HCT116 (cell line): ENCODE measurements at regions not wholly inside any gene's neighbourhood (a gene's known extent, or its start where the extent isn't known, plus 50 kb on each side); places are given as distances from the start of the nearest gene placed in this dataset.

Source experiments
- ATAC-seq: fragments of 200-7000 bp; cut with Tn5 transposase; 2 replicates; pipeline ENCODE4 v1.9.1; 2020; ENCODE audit warnings: mild to moderate bottlenecking, moderate library complexity
- BruUV-seq: library from RNA; stranded (reverse); fragments of 400-500 nt; replicated peaks from 2 replicates; lab custom pipeline; 2021; lab: Mats Ljungman, UMichigan
- CTCF ChIA-PET: fragments of 300-600 bp; sonication (Branson Sonifier 250); formaldehyde crosslinking; loops from one replicate; lab custom pipeline; 2021; ENCODE audit warnings: antibody characterized with exemption; lab: Charles Lee
- POLR2A ChIA-PET: fragments of 300-600, 350-600 bp; sonication (Branson Sonifier 250); formaldehyde crosslinking; loops from one replicate; lab custom pipeline; 2021; ENCODE audit warnings: antibody characterized with exemption; lab: Charles Lee
- RAD21 ChIA-PET, 2 experiments: fragments of 300-600 bp; sonication (Branson Sonifier 250); formaldehyde crosslinking; loops; one replicate each; lab custom pipeline; 2023; ENCODE audit warnings: low total read pairs in 2 of 2; ENCODE audit not compliant: uncharacterized antibody in 2 of 2, unreplicated experiment in 2 of 2, low non-redundant PET in 1 of 2; lab: Charles Lee
- DNase-seq: peaks from one replicate; pipeline ENCODE4 v3.0.0-alpha.2; 2010; ENCODE audit warnings: low read depth, low spot score
- H2AFZ ChIP-seq: fragments of 200-600 bp; shearing (Covaris generic), sonication (generic); 2 replicates; pipeline ENCODE4 v1.6.1; 2017; ENCODE audit warnings: low read depth, mixed run types, mixed read lengths, antibody characterized with exemption, low read length; ENCODE audit not compliant: poor library complexity, severe bottlenecking
- H3K27ac ChIP-seq: 2 replicates; pipeline ENCODE4 v1.5.1; 2012; ENCODE audit warnings: low read depth, low read length
- H3K27me3 ChIP-seq: fragments of 200-600 bp; sonication (generic); 2 replicates; pipeline ENCODE4 v1.6.1; 2016; ENCODE audit warnings: mixed run types, low read length, mixed read lengths; ENCODE audit not compliant: insufficient read depth
- H3K36me3 ChIP-seq, 2 experiments: fragments of 200-500 bp in 1 of 2; fragments of 200-600 bp in 1 of 2; sonication (Bioruptor generic) in 1 of 2; sonication (generic) in 1 of 2; 2 replicates each; pipeline versions ENCODE4 v1.5.1 to v1.6.1; 2014 to 2016; ENCODE audit warnings: low read length in 2 of 2, inconsistent platforms in 1 of 2, mixed read lengths in 1 of 2, mixed run types in 1 of 2; ENCODE audit not compliant: insufficient read depth in 2 of 2, control insufficient read depth in 1 of 2
- H3K4me1 ChIP-seq, 2 experiments: fragments of 200-600 bp in 1 of 2; sonication (generic) in 1 of 2; 2 replicates each; pipeline versions ENCODE4 v1.5.1 to v1.6.1; 2012 to 2017; ENCODE audit warnings: low read length in 2 of 2, inconsistent platforms in 1 of 2, mild to moderate bottlenecking in 1 of 2, mixed read lengths in 1 of 2, mixed run types in 1 of 2, moderate library complexity in 1 of 2; ENCODE audit not compliant: insufficient read depth in 2 of 2, control insufficient read depth in 1 of 2
- H3K4me2 ChIP-seq: fragments of 200-600 bp; sonication (generic); 2 replicates; pipeline ENCODE4 v1.6.1; 2017; ENCODE audit warnings: mixed run types, low read length, mixed read lengths
- H3K4me3 ChIP-seq, 2 experiments: fragments of 200-600 bp in 1 of 2; sonication (generic) in 1 of 2; replicated peaks in 1 of 2; 2 replicates each; pipeline ENCODE4 v1.5.1; 2011 to 2016; ENCODE audit warnings: low read length in 2 of 2, control low read depth in 1 of 2, low read depth in 1 of 2, mild to moderate bottlenecking in 1 of 2, mixed read lengths in 1 of 2, mixed run types in 1 of 2
- H3K79me2 ChIP-seq: fragments of 200-600 bp; sonication (generic); 2 replicates; pipeline ENCODE4 v1.6.1; 2017; ENCODE audit warnings: mild to moderate bottlenecking, mixed run types, low read length, moderate library complexity, mixed read lengths; ENCODE audit not compliant: insufficient read depth
- H3K9ac ChIP-seq: fragments of 200-600 bp; sonication (generic); 2 replicates; pipeline ENCODE4 v1.6.1; 2016; ENCODE audit warnings: low read length, mixed read lengths
- H3K9me2 ChIP-seq: fragments of 200-600 bp; sonication (generic), shearing (Covaris generic); 2 replicates; pipeline ENCODE4 v1.6.1; 2017; ENCODE audit warnings: mixed run types, mild to moderate bottlenecking, moderate library complexity; ENCODE audit not compliant: insufficient read depth
- H3K9me3 ChIP-seq, 2 experiments: fragments of 200-500 bp in 1 of 2; fragments of 200-600 bp in 1 of 2; sonication (Bioruptor generic) in 1 of 2; sonication (generic) in 1 of 2; 2 replicates each; pipeline ENCODE4 v1.6.1; 2014 to 2017; ENCODE audit warnings: low read length in 2 of 2, mixed read lengths in 2 of 2, inconsistent platforms in 1 of 2, low read depth in 1 of 2, mild to moderate bottlenecking in 1 of 2, mixed run types in 1 of 2, moderate library complexity in 1 of 2; ENCODE audit not compliant: control insufficient read depth in 1 of 2, insufficient read depth in 1 of 2
- H4K20me1 ChIP-seq: fragments of 200-600 bp; sonication (generic), shearing (Covaris generic); 2 replicates; pipeline ENCODE4 v1.6.1; 2017; ENCODE audit warnings: mixed run types, mild to moderate bottlenecking, moderate library complexity; ENCODE audit not compliant: insufficient read depth
- CEBPB ChIP-seq: IDR thresholded peaks from 2 replicates; pipeline ENCODE4 v1.6.1; 2012; ENCODE audit warnings: low read depth
- ELF1 ChIP-seq: IDR thresholded peaks from 2 replicates; pipeline ENCODE4 v1.6.1; 2012; ENCODE audit warnings: low read depth, borderline replicate concordance
- EZH2 ChIP-seq: fragments of 200-600 bp; sonication (generic); IDR thresholded peaks from 2 replicates; pipeline ENCODE4 v1.6.1; 2017; ENCODE audit warnings: antibody characterized with exemption, mixed run types
- EZH2phosphoT487 ChIP-seq: fragments of 200-600 bp; IDR thresholded peaks from 2 replicates; pipeline ENCODE4 v1.6.1; 2018; ENCODE audit warnings: antibody characterized with exemption, borderline replicate concordance
- SIN3A ChIP-seq: IDR thresholded peaks from 2 replicates; pipeline ENCODE4 v1.6.1; 2012; ENCODE audit warnings: low read depth
- SP1 ChIP-seq: IDR thresholded peaks from 2 replicates; pipeline ENCODE4 v1.6.1; 2012; ENCODE audit warnings: low read depth
- TCF7L2 ChIP-seq: IDR thresholded peaks from 2 replicates; pipeline ENCODE4 v1.7.0; 2011; ENCODE audit warnings: borderline replicate concordance, inconsistent platforms; ENCODE audit not compliant: insufficient read depth, insufficient read length; ENCODE audit errors: extremely low read depth
- ZNF274 ChIP-seq: fragments of 200-500 bp; sonication (Bioruptor generic); IDR thresholded peaks from 2 replicates; pipeline ENCODE4 v1.6.1; 2014; ENCODE audit warnings: mild to moderate bottlenecking, low read depth, low read length, inconsistent platforms
- intact Hi-C: fragments of 100-400 bp; cut with micrococcal nuclease; formaldehyde crosslinking; loops from 2 replicates; pipeline ENCODE4 v1.10.0; 2022
- TF ChIP-seq, protein P1 (sequence below): IDR thresholded peaks from 2 replicates; pipeline ENCODE4 v1.6.1; 2012
- TF ChIP-seq, protein P2 (sequence below): IDR thresholded peaks from 2 replicates; pipeline ENCODE4 v1.6.1; 2012; ENCODE audit warnings: low read depth
- TF ChIP-seq, protein P3 (sequence below): IDR thresholded peaks from 2 replicates; pipeline ENCODE4 v1.6.1; 2011; ENCODE audit warnings: mild to moderate bottlenecking, low read length, moderate library complexity; ENCODE audit not compliant: insufficient replicate concordance; ENCODE audit errors: extremely low read depth
- TF ChIP-seq, protein P4 (sequence below): IDR thresholded peaks from 2 replicates; pipeline ENCODE4 v1.6.1; 2012

DNA sequence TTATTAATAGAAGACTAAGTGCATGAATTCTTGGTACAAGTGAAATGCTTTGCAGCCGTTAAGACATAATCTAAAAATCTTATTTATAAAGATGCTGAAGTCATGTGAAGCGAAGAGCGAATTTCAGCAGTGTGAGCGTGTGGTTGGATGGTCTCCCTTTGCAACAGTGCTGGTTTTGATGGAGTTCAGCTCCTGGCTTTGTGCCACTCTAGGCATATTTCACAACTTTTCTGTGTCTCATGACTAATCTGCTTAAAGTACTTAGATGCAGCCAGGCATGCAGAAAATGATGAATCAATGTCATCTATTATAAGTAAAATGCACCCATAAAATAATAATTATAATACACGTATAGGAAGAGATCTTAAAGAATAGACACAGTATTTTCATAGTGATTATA is 107.2 kb upstream of the TCERG1L start:
- intact Hi-C loops = no loop called here
- Histone ChIP-seq H3K9me3 (no peaks in the 10 kb centered on the region), H3K4me2 (no peak overlapping the region)
- ChIA-PET POLR2A (no interaction called here), CTCF (no interaction called here)
- no peak for TF ChIP-seq CEBPB
- TF ChIP-seq, protein P1, sequence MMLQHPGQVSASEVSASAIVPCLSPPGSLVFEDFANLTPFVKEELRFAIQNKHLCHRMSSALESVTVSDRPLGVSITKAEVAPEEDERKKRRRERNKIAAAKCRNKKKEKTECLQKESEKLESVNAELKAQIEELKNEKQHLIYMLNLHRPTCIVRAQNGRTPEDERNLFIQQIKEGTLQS = no peak
- no peak for TF ChIP-seq SIN3A
- TF ChIP-seq ELF1 = no peak
- TF ChIP-seq, protein P2, sequence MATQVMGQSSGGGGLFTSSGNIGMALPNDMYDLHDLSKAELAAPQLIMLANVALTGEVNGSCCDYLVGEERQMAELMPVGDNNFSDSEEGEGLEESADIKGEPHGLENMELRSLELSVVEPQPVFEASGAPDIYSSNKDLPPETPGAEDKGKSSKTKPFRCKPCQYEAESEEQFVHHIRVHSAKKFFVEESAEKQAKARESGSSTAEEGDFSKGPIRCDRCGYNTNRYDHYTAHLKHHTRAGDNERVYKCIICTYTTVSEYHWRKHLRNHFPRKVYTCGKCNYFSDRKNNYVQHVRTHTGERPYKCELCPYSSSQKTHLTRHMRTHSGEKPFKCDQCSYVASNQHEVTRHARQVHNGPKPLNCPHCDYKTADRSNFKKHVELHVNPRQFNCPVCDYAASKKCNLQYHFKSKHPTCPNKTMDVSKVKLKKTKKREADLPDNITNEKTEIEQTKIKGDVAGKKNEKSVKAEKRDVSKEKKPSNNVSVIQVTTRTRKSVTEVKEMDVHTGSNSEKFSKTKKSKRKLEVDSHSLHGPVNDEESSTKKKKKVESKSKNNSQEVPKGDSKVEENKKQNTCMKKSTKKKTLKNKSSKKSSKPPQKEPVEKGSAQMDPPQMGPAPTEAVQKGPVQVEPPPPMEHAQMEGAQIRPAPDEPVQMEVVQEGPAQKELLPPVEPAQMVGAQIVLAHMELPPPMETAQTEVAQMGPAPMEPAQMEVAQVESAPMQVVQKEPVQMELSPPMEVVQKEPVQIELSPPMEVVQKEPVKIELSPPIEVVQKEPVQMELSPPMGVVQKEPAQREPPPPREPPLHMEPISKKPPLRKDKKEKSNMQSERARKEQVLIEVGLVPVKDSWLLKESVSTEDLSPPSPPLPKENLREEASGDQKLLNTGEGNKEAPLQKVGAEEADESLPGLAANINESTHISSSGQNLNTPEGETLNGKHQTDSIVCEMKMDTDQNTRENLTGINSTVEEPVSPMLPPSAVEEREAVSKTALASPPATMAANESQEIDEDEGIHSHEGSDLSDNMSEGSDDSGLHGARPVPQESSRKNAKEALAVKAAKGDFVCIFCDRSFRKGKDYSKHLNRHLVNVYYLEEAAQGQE = no peak
- no peak for TF ChIP-seq SP1
- TF ChIP-seq, protein P3, sequence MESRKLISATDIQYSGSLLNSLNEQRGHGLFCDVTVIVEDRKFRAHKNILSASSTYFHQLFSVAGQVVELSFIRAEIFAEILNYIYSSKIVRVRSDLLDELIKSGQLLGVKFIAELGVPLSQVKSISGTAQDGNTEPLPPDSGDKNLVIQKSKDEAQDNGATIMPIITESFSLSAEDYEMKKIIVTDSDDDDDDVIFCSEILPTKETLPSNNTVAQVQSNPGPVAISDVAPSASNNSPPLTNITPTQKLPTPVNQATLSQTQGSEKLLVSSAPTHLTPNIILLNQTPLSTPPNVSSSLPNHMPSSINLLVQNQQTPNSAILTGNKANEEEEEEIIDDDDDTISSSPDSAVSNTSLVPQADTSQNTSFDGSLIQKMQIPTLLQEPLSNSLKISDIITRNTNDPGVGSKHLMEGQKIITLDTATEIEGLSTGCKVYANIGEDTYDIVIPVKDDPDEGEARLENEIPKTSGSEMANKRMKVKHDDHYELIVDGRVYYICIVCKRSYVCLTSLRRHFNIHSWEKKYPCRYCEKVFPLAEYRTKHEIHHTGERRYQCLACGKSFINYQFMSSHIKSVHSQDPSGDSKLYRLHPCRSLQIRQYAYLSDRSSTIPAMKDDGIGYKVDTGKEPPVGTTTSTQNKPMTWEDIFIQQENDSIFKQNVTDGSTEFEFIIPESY = no peak
- TF ChIP-seq TCF7L2 = no peak
- TF ChIP-seq EZH2 = no peak
- TF ChIP-seq EZH2phosphoT487 = no peak
- no peak for TF ChIP-seq ZNF274
- TF ChIP-seq, protein P4, sequence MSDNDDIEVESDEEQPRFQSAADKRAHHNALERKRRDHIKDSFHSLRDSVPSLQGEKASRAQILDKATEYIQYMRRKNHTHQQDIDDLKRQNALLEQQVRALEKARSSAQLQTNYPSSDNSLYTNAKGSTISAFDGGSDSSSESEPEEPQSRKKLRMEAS = no peak
- TF ChIP-seq, all 23 proteins: peak for 0
- H3K27ac ChIP-seq = no peak overlapping the region
- no peaks in the 10 kb centered on the region for H3K36me3 ChIP-seq
- H3K4me3 ChIP-seq = no peak overlapping the region
- peaks cover 11% of the 10 kb centered on the region; the same call in 1 of the 2 replicates for H3K27me3 ChIP-seq
- BruUV-seq = no TSS peak
- H3K79me2 ChIP-seq = no peaks in the 10 kb centered on the region
- no peak for DNase-seq
- H4K20me1 ChIP-seq = no peaks in the 10 kb centered on the region
- RAD21 ChIA-PET = no interaction called here
- H2AFZ ChIP-seq = no peak overlapping the region
- ATAC-seq = no peak
- H3K9ac ChIP-seq = no peak overlapping the region
- no peaks in the 10 kb centered on the region for H3K9me2 ChIP-seq
- H3K4me1 ChIP-seq = no peaks in the 10 kb centered on the region
